ENCODE measurements at regions not wholly inside any gene's neighbourhood (a gene's known extent, or its start where the extent isn't known, plus 50 kb on each side); places are given as distances from the start of the nearest gene placed in this dataset.

DNA sequence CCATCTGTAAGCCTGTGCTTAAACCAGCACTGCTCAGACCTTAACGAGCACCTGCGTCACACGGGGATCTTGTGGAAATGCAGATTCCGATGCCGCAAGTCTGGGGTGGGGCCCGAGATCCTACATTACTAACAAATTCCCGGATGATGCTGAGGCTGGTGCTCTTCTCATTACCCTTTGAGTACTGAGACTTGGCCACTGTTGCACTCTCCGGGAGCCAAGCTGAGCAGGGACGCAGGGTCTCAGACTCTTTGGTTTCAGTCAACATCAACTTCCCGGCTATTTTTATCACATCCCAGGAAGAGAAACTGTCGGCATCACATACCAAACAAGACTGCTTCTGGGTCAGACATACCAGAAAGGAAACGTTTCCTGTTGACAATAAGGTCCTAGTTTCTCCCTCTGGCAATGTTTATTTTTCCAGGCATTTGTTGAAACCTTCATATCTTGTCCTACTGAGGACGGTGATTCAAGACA, 276.6 kb downstream of the SHQ1 start:
- H3K27ac ChIP-seq (ENCODE audit: low read length) = no peak overlapping the region
- in situ Hi-C loops (cut with HindIII; ENCODE audit: low pct_unique_long_range_greater_than_20kb, low sequenced_read_pairs) (no loop called here), intact Hi-C loops (cut with micrococcal nuclease; ENCODE audit: unreplicated experiment) (no loop called here)
- TF ChIP-seq, protein P1, sequence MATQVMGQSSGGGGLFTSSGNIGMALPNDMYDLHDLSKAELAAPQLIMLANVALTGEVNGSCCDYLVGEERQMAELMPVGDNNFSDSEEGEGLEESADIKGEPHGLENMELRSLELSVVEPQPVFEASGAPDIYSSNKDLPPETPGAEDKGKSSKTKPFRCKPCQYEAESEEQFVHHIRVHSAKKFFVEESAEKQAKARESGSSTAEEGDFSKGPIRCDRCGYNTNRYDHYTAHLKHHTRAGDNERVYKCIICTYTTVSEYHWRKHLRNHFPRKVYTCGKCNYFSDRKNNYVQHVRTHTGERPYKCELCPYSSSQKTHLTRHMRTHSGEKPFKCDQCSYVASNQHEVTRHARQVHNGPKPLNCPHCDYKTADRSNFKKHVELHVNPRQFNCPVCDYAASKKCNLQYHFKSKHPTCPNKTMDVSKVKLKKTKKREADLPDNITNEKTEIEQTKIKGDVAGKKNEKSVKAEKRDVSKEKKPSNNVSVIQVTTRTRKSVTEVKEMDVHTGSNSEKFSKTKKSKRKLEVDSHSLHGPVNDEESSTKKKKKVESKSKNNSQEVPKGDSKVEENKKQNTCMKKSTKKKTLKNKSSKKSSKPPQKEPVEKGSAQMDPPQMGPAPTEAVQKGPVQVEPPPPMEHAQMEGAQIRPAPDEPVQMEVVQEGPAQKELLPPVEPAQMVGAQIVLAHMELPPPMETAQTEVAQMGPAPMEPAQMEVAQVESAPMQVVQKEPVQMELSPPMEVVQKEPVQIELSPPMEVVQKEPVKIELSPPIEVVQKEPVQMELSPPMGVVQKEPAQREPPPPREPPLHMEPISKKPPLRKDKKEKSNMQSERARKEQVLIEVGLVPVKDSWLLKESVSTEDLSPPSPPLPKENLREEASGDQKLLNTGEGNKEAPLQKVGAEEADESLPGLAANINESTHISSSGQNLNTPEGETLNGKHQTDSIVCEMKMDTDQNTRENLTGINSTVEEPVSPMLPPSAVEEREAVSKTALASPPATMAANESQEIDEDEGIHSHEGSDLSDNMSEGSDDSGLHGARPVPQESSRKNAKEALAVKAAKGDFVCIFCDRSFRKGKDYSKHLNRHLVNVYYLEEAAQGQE (IDR thresholded peaks at IDR 0.05; ENCODE audit: insufficient read depth in 1 of 2, low read depth in 2 of 2, low read length in 1 of 2) = no peak
- TF ChIP-seq, protein P2, sequence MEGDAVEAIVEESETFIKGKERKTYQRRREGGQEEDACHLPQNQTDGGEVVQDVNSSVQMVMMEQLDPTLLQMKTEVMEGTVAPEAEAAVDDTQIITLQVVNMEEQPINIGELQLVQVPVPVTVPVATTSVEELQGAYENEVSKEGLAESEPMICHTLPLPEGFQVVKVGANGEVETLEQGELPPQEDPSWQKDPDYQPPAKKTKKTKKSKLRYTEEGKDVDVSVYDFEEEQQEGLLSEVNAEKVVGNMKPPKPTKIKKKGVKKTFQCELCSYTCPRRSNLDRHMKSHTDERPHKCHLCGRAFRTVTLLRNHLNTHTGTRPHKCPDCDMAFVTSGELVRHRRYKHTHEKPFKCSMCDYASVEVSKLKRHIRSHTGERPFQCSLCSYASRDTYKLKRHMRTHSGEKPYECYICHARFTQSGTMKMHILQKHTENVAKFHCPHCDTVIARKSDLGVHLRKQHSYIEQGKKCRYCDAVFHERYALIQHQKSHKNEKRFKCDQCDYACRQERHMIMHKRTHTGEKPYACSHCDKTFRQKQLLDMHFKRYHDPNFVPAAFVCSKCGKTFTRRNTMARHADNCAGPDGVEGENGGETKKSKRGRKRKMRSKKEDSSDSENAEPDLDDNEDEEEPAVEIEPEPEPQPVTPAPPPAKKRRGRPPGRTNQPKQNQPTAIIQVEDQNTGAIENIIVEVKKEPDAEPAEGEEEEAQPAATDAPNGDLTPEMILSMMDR (IDR thresholded peaks at IDR 0.05) = no peak
- TF ChIP-seq POLR2AphosphoS5 (IDR thresholded peaks at IDR 0.05; ENCODE audit: low read depth, low read length) (no peak), TCF7L2 (IDR thresholded peaks at IDR 0.05; ENCODE audit: low read depth, low read length) (no peak), SIN3A (IDR thresholded peaks at IDR 0.05; ENCODE audit: borderline replicate concordance, insufficient read depth, low read depth, low read length) (no peak)
- H3K4me3 ChIP-seq (ENCODE audit: low read depth in 2 of 2, low read length in 2 of 2) = no peak overlapping the region
- no peaks in the 10 kb centered on the region for H3K27me3 ChIP-seq (ENCODE audit: control insufficient read depth, insufficient read depth, low read length)
- no peaks in the 10 kb centered on the region for H3K4me1 ChIP-seq (ENCODE audit: control insufficient read depth, insufficient read depth, low read length)
- CTCF ChIA-PET = no interaction called here
- no peaks in the 10 kb centered on the region for H3K36me3 ChIP-seq (ENCODE audit: control insufficient read depth, insufficient read depth, low read length)
- H3K9me3 ChIP-seq (ENCODE audit: control insufficient read depth, insufficient read depth, low read depth, low read length) = no peaks in the 10 kb centered on the region
- no TSS peak for BruUV-seq (replicated peaks)
- POLR2A ChIA-PET = no interaction called here
- DNase-seq (ENCODE audit: low read depth, low spot score) (no peak), ATAC-seq (no peak)

DNA sequence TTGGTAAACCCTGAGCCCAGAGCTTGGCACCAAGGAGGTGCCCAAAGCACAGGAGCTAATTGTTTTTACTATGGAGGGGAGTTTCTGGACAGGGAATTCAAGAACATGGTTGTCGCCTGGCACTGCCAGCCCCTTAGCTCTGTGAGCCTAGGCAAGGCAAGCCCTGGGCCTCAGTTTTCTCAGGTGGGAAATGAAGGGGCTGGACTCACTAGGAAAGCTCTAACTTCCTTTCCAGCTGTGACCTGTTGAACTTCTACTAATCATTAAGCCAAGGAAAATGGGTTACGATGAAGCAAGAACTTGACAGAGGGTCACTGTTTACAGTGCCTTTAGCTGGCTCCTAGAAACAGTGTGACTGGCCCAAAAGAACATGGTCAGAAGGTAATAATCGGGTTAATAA, 277.2 kb downstream of the SHQ1 start:
- intact Hi-C loops (cut with micrococcal nuclease; ENCODE audit: unreplicated experiment) = no loop called here

More for the DNA sequence above, 277.2 kb downstream of the SHQ1 start:
- POLR2A ChIA-PET = no interaction called here
- H3K4me3 ChIP-seq (ENCODE audit: low read depth in 2 of 2, low read length in 2 of 2) = no peak overlapping the region
- CTCF ChIA-PET = no interaction called here
- H3K36me3 ChIP-seq (ENCODE audit: control insufficient read depth, insufficient read depth, low read length) = no peaks in the 10 kb centered on the region
- in situ Hi-C loops (cut with HindIII; ENCODE audit: low pct_unique_long_range_greater_than_20kb, low sequenced_read_pairs) = no loop called here
- TF ChIP-seq, protein P1 (IDR thresholded peaks at IDR 0.05; ENCODE audit: insufficient read depth in 1 of 2, low read depth in 2 of 2, low read length in 1 of 2) = no peak
- TF ChIP-seq SIN3A (IDR thresholded peaks at IDR 0.05; ENCODE audit: borderline replicate concordance, insufficient read depth, low read depth, low read length) (no peak), POLR2AphosphoS5 (IDR thresholded peaks at IDR 0.05; ENCODE audit: low read depth, low read length) (no peak), TCF7L2 (IDR thresholded peaks at IDR 0.05; ENCODE audit: low read depth, low read length) (no peak)
- TF ChIP-seq, protein P2 (IDR thresholded peaks at IDR 0.05) = no peak
- H3K9me3 ChIP-seq (ENCODE audit: control insufficient read depth, insufficient read depth, low read depth, low read length) = no peaks in the 10 kb centered on the region
- no peaks in the 10 kb centered on the region for H3K27me3 ChIP-seq (ENCODE audit: control insufficient read depth, insufficient read depth, low read length)
- no peak overlapping the region for H3K27ac ChIP-seq (ENCODE audit: low read length)
- no TSS peak for BruUV-seq (replicated peaks)
- H3K4me1 ChIP-seq (ENCODE audit: control insufficient read depth, insufficient read depth, low read length) = no peaks in the 10 kb centered on the region
- no peak for ATAC-seq
- no peak for DNase-seq (ENCODE audit: low read depth, low spot score)
